Transverse colon (tissue), 4 donors: ENCODE measurements at regions not wholly inside any gene's neighbourhood (a gene's known extent, or its start where the extent isn't known, plus 50 kb on each side); places are given as distances from the start of the nearest gene placed in this dataset.

Experiments used
- DNase-seq: peaks from one replicate; pipeline ENCODE4 v3.0.0-alpha.2; 2019
- H3K27ac ChIP-seq, 4 donors: fragments of 200-600 bp; sonication (generic); 2 replicates each; pipeline ENCODE4 v1.5.1; 2016 to 2018; ENCODE audit warnings: inconsistent platforms in 4 of 4
- H3K27me3 ChIP-seq: fragments of 200-600 bp; sonication (generic); 2 replicates; pipeline ENCODE4 v1.5.1; 2017; ENCODE audit warnings: inconsistent platforms
- H3K36me3 ChIP-seq, 4 donors: fragments of 200-600 bp; sonication (generic); 2 replicates each; pipeline ENCODE4 v1.5.1; 2017 to 2019; ENCODE audit warnings: inconsistent platforms in 4 of 4
- H3K4me1 ChIP-seq, 4 donors: fragments of 200-600 bp; sonication (generic); 2 replicates each; pipeline ENCODE4 v1.5.1; 2017 to 2020; ENCODE audit warnings: inconsistent platforms in 4 of 4
- H3K4me3 ChIP-seq, 4 donors: fragments of 200-600 bp; sonication (generic); 1 replicate in 1 of 4; 2 replicates in 3 of 4; pipeline versions ENCODE4 v1.5.1 to v1.6.1; 2017 to 2019; ENCODE audit warnings: inconsistent platforms in 4 of 4
- H3K9me3 ChIP-seq, 2 donors: fragments of 200-600 bp; sonication (generic); 2 replicates each; pipeline ENCODE4 v1.5.1; 2017 to 2019; ENCODE audit warnings: inconsistent platforms in 2 of 2
- EP300 ChIP-seq: sonication (generic); formaldehyde crosslinking; IDR thresholded peaks from one replicate; pipeline ENCODE4 v1.6.1; 2017; ENCODE audit warnings: antibody characterized with exemption, low read depth
- POLR2A ChIP-seq: fragments of 450-650 bp; IDR thresholded peaks from one replicate; pipeline ENCODE4 v1.6.1; 2016; ENCODE audit warnings: antibody characterized with exemption, mild to moderate bottlenecking, moderate library complexity
- POLR2AphosphoS5 ChIP-seq, 3 donors: sonication (generic); formaldehyde crosslinking; IDR thresholded peaks; one replicate each; pipeline ENCODE4 v1.6.1; 2016; ENCODE audit warnings: antibody characterized with exemption in 3 of 3
- WGBS, 2 donors: methylation state at CpG; one replicate each; pipeline ENCODE4 v1.1.5; 2018; ENCODE audit warnings: low coverage in 1 of 2; 5-methylcytosine and 5-hydroxymethylcytosine counted together
- in situ Hi-C, 4 donors: fragments of 200-750 bp; cut with MboI; loops; one replicate each; pipeline versions ENCODE4 v1.15.0 to v1.15.1; 2017; ENCODE audit warnings: low sequenced_read_pairs in 3 of 4, low pct_ligation_motif_present in 1 of 4, low pct_unique_long_range_greater_than_20kb in 1 of 4
- intact Hi-C: fragments of 100-400 bp; cut with DNase I; formaldehyde crosslinking; loops from one replicate; pipeline ENCODE4 v1.15.1; 2023; ENCODE audit warnings: low total_unique reads
- TF ChIP-seq, protein P1 (sequence below), 5 experiments: fragments of 200-600 bp in 3 of 5; fragments of 450-650 bp in 2 of 5; sonication (generic) in 3 of 5; IDR thresholded peaks; 1 replicate in 2 of 5; 2 replicates in 3 of 5; pipeline ENCODE4 v1.5.1; 2016 to 2017; ENCODE audit warnings: antibody characterized with exemption in 5 of 5, inconsistent platforms in 3 of 5, mild to moderate bottlenecking in 2 of 5, moderate library complexity in 1 of 5

DNA sequence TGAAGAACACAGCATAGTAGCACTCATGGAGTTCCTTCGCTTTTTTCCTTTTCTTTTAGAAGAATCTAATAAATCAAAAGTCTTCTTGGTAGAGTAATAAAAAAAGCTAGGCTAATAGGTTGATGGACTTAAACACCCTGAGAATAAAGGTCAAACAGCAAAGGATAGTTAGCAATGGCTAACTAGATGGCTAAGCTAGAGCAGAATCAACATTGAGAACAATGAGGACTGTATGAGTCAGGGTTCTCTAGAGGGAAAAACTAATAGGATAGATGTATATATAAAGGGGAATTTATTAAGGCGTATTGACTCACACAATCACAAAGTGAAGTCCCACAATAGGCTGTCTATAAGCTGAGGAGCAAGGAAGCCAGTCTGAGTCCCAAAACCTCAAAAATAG lies 550.9 kb downstream of the GLUD2 start:
- intact Hi-C loops = loop anchor here (5.0 kb wide), 1 partner anchor 1009 kb away; no protein-coding TSS in a partner anchor
- TF ChIP-seq EP300 (no peak), POLR2AphosphoS5 (IDR thresholded peaks at IDR 0.05) (no peak), POLR2A (no peak)
- TF ChIP-seq, protein P1, sequence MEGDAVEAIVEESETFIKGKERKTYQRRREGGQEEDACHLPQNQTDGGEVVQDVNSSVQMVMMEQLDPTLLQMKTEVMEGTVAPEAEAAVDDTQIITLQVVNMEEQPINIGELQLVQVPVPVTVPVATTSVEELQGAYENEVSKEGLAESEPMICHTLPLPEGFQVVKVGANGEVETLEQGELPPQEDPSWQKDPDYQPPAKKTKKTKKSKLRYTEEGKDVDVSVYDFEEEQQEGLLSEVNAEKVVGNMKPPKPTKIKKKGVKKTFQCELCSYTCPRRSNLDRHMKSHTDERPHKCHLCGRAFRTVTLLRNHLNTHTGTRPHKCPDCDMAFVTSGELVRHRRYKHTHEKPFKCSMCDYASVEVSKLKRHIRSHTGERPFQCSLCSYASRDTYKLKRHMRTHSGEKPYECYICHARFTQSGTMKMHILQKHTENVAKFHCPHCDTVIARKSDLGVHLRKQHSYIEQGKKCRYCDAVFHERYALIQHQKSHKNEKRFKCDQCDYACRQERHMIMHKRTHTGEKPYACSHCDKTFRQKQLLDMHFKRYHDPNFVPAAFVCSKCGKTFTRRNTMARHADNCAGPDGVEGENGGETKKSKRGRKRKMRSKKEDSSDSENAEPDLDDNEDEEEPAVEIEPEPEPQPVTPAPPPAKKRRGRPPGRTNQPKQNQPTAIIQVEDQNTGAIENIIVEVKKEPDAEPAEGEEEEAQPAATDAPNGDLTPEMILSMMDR (IDR thresholded peaks at IDR 0.05) = no peak
- no peaks in the 10 kb centered on the region for H3K4me1 ChIP-seq
- no peaks in the 10 kb centered on the region for H3K27me3 ChIP-seq
- no peaks in the 10 kb centered on the region for H3K9me3 ChIP-seq
- in situ Hi-C loops = loop anchor here in 3 of 4 donors (25.0 kb wide), 1 partner anchor 286 kb away; no protein-coding TSS in a partner anchor
- no peaks in the 10 kb centered on the region for H3K36me3 ChIP-seq
- H3K27ac ChIP-seq = no peak overlapping the region
- no peak for DNase-seq
- H3K4me3 ChIP-seq = no peak overlapping the region
- 54 to 90% methylated on average over 2 of the region's 2 CpGs for WGBS, 2 donors

DNA sequence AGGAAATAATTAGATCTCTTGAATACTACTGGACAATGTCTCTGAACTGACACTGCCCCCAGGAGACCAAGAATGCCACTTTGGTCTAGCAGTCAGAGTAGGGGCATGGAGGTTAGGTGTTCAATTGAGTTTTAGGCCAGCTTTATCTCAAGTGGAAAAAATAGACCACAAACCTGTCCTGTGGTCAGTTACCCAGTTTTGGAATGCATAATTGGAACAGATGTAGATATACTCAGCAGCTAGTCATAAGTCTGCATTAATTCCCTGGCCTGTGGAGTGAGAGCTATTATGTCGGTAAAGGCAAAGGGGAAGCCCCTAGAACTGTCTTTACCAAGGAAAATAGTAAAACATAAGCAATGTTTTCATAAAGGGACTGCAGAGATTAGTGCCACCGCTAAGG lies 587.7 kb downstream of the GLUD2 start:
- whole genome bisulfite sequencing, 2 donors = 74 to 92% methylated on average over 2 of the region's 2 CpGs
- Histone ChIP-seq H3K9me3 (no peaks in the 10 kb centered on the region), H3K4me1 (no peaks in the 10 kb centered on the region), H3K27ac (no peak overlapping the region), H3K36me3 (no peaks in the 10 kb centered on the region), H3K27me3 (no peaks in the 10 kb centered on the region), H3K4me3 (no peak overlapping the region)
- intact Hi-C loops (no loop called here), in situ Hi-C loops (no loop called here)
- DNase-seq = no peak
- TF ChIP-seq POLR2A (no peak), POLR2AphosphoS5 (IDR thresholded peaks at IDR 0.05) (no peak), EP300 (no peak)
- TF ChIP-seq, protein P1 (IDR thresholded peaks at IDR 0.05) = no peak

DNA sequence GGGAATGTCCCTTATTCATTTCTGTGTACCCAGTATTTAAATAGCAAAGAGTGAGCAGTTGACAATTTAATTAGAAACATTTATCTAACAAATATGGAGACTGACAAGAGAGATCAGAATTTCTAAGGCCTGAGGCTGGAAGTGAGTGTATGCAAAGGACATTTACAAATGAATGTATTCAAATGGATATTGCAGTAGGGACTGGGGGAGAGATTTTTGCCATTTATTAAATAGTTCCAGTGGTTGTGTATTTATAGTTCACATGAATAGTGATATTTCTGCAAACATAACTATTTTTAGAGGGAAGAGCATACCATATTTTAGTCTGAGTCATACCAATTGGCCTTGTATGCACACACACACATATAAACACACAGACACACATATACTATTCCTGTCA lies 592.4 kb downstream of the GLUD2 start:
- TF ChIP-seq, protein P1 (IDR thresholded peaks at IDR 0.05) = no peak
- TF ChIP-seq POLR2A (no peak), EP300 (no peak), POLR2AphosphoS5 (IDR thresholded peaks at IDR 0.05) (no peak)
- H3K27ac ChIP-seq = no peak overlapping the region
- intact Hi-C loops = no loop called here
- DNase-seq = no peak
- in situ Hi-C loops = no loop called here
- H3K9me3 ChIP-seq = no peaks in the 10 kb centered on the region
- H3K4me1 ChIP-seq = no peaks in the 10 kb centered on the region
- no peaks in the 10 kb centered on the region for H3K27me3 ChIP-seq
- no peaks in the 10 kb centered on the region for H3K36me3 ChIP-seq
- H3K4me3 ChIP-seq = no peak overlapping the region

DNA sequence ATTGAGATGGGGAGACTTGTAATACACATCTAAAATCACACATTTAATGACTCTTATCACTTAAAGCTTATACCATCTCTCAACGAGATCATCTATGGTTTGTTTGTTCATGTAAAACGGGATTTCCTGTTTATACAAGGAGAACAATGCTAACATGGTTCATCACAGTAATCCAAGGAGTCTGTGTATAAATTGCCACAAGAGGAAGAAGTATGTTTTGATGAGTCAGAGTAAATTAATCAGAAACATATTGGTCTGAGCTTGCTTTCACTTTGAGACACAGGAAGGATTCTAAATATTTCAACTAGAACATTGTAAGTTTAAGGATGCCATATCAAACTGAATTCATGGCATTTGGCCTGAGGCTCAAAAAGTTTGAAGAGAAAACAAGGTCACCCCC lies 594.1 kb downstream of the GLUD2 start:
- DNase-seq = no peak
- Histone ChIP-seq H3K4me1 (no peaks in the 10 kb centered on the region), H3K4me3 (no peak overlapping the region), H3K9me3 (no peaks in the 10 kb centered on the region), H3K27me3 (no peaks in the 10 kb centered on the region), H3K36me3 (no peaks in the 10 kb centered on the region), H3K27ac (no peak overlapping the region)
- WGBS, 2 donors = 12 to 17% methylated on average over 2 of the region's 2 CpGs
- intact Hi-C loops (no loop called here), in situ Hi-C loops (no loop called here)
- no peak for TF ChIP-seq EP300
- TF ChIP-seq POLR2AphosphoS5 (IDR thresholded peaks at IDR 0.05) = no peak
- TF ChIP-seq POLR2A = no peak
- TF ChIP-seq, protein P1 (IDR thresholded peaks at IDR 0.05) = no peak
